H9 (cell line): ENCODE measurements at regions not wholly inside any gene's neighbourhood (a gene's known extent, or its start where the extent isn't known, plus 50 kb on each side); places are given as distances from the start of the nearest gene placed in this dataset.

Experiments used
- DNase-seq: peaks from one replicate; pipeline ENCODE4 v3.0.0-alpha.2; 2017
- H2AFZ ChIP-seq: one replicate; pipeline ENCODE4 v1.6.1; 2013; ENCODE audit warnings: mild to moderate bottlenecking, low read length, control low read depth, moderate library complexity
- H2AK5ac ChIP-seq: 2 replicates; pipeline ENCODE4 v1.6.1; 2013; ENCODE audit warnings: low read length, control low read depth, mixed read lengths; ENCODE audit not compliant: insufficient read length
- H2BK120ac ChIP-seq: one replicate; pipeline ENCODE4 v1.6.1; 2013; ENCODE audit warnings: low read depth, mild to moderate bottlenecking, low read length, control low read depth, inconsistent platforms; ENCODE audit not compliant: poor library complexity, severe bottlenecking
- H2BK12ac ChIP-seq: 2 replicates; pipeline ENCODE4 v1.6.1; 2013; ENCODE audit warnings: low read length, control low read depth, mixed read lengths, low read depth; ENCODE audit not compliant: insufficient read length
- H2BK15ac ChIP-seq: 2 replicates; pipeline ENCODE4 v1.6.1; 2013; ENCODE audit warnings: low read depth, low read length, control low read depth
- H2BK20ac ChIP-seq: one replicate; pipeline ENCODE4 v1.6.1; 2013; ENCODE audit warnings: low read depth, mild to moderate bottlenecking, low read length, control low read depth, inconsistent platforms; ENCODE audit not compliant: poor library complexity, severe bottlenecking
- H2BK5ac ChIP-seq: 2 replicates; pipeline ENCODE4 v1.6.1; 2013; ENCODE audit warnings: low read length, control low read depth, mixed read lengths; ENCODE audit not compliant: insufficient read length
- H3K14ac ChIP-seq: 2 replicates; pipeline ENCODE4 v1.6.1; 2013; ENCODE audit warnings: low read length, control low read depth; ENCODE audit not compliant: insufficient read depth
- H3K18ac ChIP-seq: 2 replicates; pipeline ENCODE4 v1.6.1; 2013; ENCODE audit warnings: low read depth, mild to moderate bottlenecking, mixed read lengths, low read length, control low read depth; ENCODE audit not compliant: insufficient read length
- H3K23ac ChIP-seq: 2 replicates; pipeline ENCODE4 v1.6.1; 2013; ENCODE audit warnings: low read length, control low read depth, mixed read lengths, low read depth; ENCODE audit not compliant: insufficient read length
- H3K23me2 ChIP-seq: 2 replicates; pipeline ENCODE4 v1.6.1; 2013; ENCODE audit warnings: low read depth, mild to moderate bottlenecking, mixed read lengths, low read length, control low read depth; ENCODE audit not compliant: insufficient read length, poor library complexity, severe bottlenecking
- H3K27ac ChIP-seq: 2 replicates; pipeline ENCODE4 v1.5.1; 2013; ENCODE audit warnings: low read length, control low read depth, mixed read lengths, low read depth; ENCODE audit not compliant: insufficient read length
- H3K27me3 ChIP-seq: 2 replicates; pipeline ENCODE4 v1.6.1; 2013; ENCODE audit warnings: low read length, control low read depth, inconsistent platforms; ENCODE audit not compliant: insufficient read depth
- H3K4ac ChIP-seq: 2 replicates; pipeline ENCODE4 v1.6.1; 2013; ENCODE audit warnings: low read depth, mild to moderate bottlenecking, control low read depth, inconsistent platforms, low read length, moderate library complexity
- H3K4me1 ChIP-seq: 2 replicates; pipeline ENCODE4 v1.6.1; 2013; ENCODE audit warnings: low read length, control low read depth, inconsistent platforms; ENCODE audit not compliant: insufficient read depth
- H3K4me2 ChIP-seq: 2 replicates; pipeline ENCODE4 v1.6.1; 2013; ENCODE audit warnings: low read length, control low read depth, mixed read lengths; ENCODE audit not compliant: insufficient read length, insufficient read depth
- H3K56ac ChIP-seq: 2 replicates; pipeline ENCODE4 v1.6.1; 2013; ENCODE audit warnings: low read depth, mild to moderate bottlenecking, mixed read lengths, low read length, control low read depth; ENCODE audit not compliant: insufficient read length
- H3K79me1 ChIP-seq: 2 replicates; pipeline ENCODE4 v1.6.1; 2013; ENCODE audit warnings: low read depth, mild to moderate bottlenecking, moderate library complexity, low read length, control low read depth, inconsistent platforms; ENCODE audit not compliant: insufficient read depth, poor library complexity, severe bottlenecking
- H3K79me2 ChIP-seq: 2 replicates; pipeline ENCODE4 v1.6.1; 2013; ENCODE audit warnings: low read length, control low read depth, inconsistent platforms; ENCODE audit not compliant: insufficient read depth
- H3K9ac ChIP-seq: 2 replicates; pipeline ENCODE4 v1.6.1; 2013; ENCODE audit warnings: low read length, control low read depth, mixed read lengths; ENCODE audit not compliant: insufficient read length; ENCODE audit errors: extremely low read depth
- H3K9me3 ChIP-seq: one replicate; pipeline ENCODE4 v1.6.1; 2013; ENCODE audit warnings: low read depth, low read length, inconsistent platforms; ENCODE audit not compliant: control insufficient read depth
- H3T11ph ChIP-seq: one replicate; pipeline ENCODE4 v1.6.1; 2013; ENCODE audit warnings: mild to moderate bottlenecking, low read length, control low read depth, inconsistent platforms
- H4K20me1 ChIP-seq: one replicate; pipeline ENCODE4 v1.6.1; 2013; ENCODE audit not compliant: control insufficient read depth, insufficient read length, insufficient read depth
- H4K5ac ChIP-seq: 2 replicates; pipeline ENCODE4 v1.6.1; 2013; ENCODE audit warnings: low read depth, mild to moderate bottlenecking, mixed read lengths, low read length, control low read depth; ENCODE audit not compliant: insufficient read length
- H4K8ac ChIP-seq: replicated peaks from 2 replicates; pipeline ENCODE4 v1.6.1; 2013; ENCODE audit warnings: low read length, control low read depth, mixed read lengths, low read depth; ENCODE audit not compliant: insufficient read length
- H4K91ac ChIP-seq: 2 replicates; pipeline ENCODE4 v1.6.1; 2013; ENCODE audit warnings: low read depth, mild to moderate bottlenecking, moderate library complexity, mixed read lengths, low read length, control low read depth; ENCODE audit not compliant: insufficient read length
- H3K27ac Mint-ChIP-seq, 3 experiments: 2 replicates in 2 of 3; 3 replicates in 1 of 3; pipeline ENCODE4 v1.8.0; 2020 to 2021; ENCODE audit warnings: mixed read lengths in 3 of 3, mild to moderate bottlenecking in 1 of 3, moderate library complexity in 1 of 3
- H3K27me3 Mint-ChIP-seq: 2 replicates; pipeline ENCODE4 v1.8.0; 2021; ENCODE audit warnings: low read depth, mild to moderate bottlenecking, moderate library complexity, mixed read lengths
- H3K36me3 Mint-ChIP-seq, 3 experiments: 2 replicates in 2 of 3; 3 replicates in 1 of 3; pipeline ENCODE4 v1.8.0; 2020 to 2021; ENCODE audit warnings: low read depth in 3 of 3, mixed read lengths in 3 of 3; ENCODE audit not compliant: insufficient read depth in 1 of 3
- H3K4me1 Mint-ChIP-seq, 2 experiments: 2 replicates each; pipeline ENCODE4 v1.8.0; 2020; ENCODE audit warnings: mixed read lengths in 2 of 2
- H3K4me3 Mint-ChIP-seq, 2 experiments: 2 replicates in 1 of 2; 3 replicates in 1 of 2; pipeline ENCODE4 v1.8.0; 2020 to 2021; ENCODE audit warnings: mild to moderate bottlenecking in 2 of 2, mixed read lengths in 2 of 2, moderate library complexity in 1 of 2
- H3K9me3 Mint-ChIP-seq, 2 experiments: 2 replicates in 1 of 2; 3 replicates in 1 of 2; pipeline ENCODE4 v1.8.0; 2020; ENCODE audit warnings: mild to moderate bottlenecking in 2 of 2, mixed read lengths in 2 of 2, moderate library complexity in 1 of 2
- CTCF ChIP-seq: fragments of 200-600 bp; sonication (generic); conservative IDR thresholded peaks from 3 replicates; pipeline ENCODE4 v1.8.0; 2021; ENCODE audit warnings: antibody characterized with exemption, mild to moderate bottlenecking
- WGBS: extraction: QIAGEN DNeasy Blood & Tissue Kit; methylation state at CpG from one replicate; pipeline ENCODE4 v1.1.7; 2013; ENCODE audit warnings: missing lambda C conversion rate, low lambda C conversion rate, mixed read lengths; ENCODE audit not compliant: insufficient read length; ENCODE audit errors: extremely low coverage; 5-methylcytosine and 5-hydroxymethylcytosine counted together

- no peak overlapping the region for H3K27ac ChIP-seq
- H3K18ac ChIP-seq = no peak overlapping the region
- Mint-ChIP-seq H3K36me3 (no peaks in the 10 kb centered on the region), H3K27me3 (peaks cover 2% of the 10 kb centered on the region), H3K4me3 (no peak overlapping the region), H3K27ac (no peak overlapping the region), H3K4me1 (peaks cover 0 to 2% of the 10 kb centered on the region in 2 experiments; a peak in 1 of 4 replicates), H3K9me3 (peaks cover 0 to 6% of the 10 kb centered on the region in 2 experiments; a peak in 2 of 5 replicates)
- H3K23ac ChIP-seq = no peak overlapping the region
- no peak overlapping the region for H2AK5ac ChIP-seq
- H3K79me1 ChIP-seq = no peaks in the 10 kb centered on the region
- no peaks in the 10 kb centered on the region for H3K4me1 ChIP-seq
- no peak overlapping the region for H3K4me2 ChIP-seq
- H2BK20ac ChIP-seq = no peak overlapping the region
- no peak overlapping the region for H4K5ac ChIP-seq
- H3K27me3 ChIP-seq = no peaks in the 10 kb centered on the region
- no peak overlapping the region for H2AFZ ChIP-seq
- H3K4ac ChIP-seq = no peak overlapping the region
- no peak overlapping the region for H2BK5ac ChIP-seq
- no peak overlapping the region for H4K91ac ChIP-seq
- H3T11ph ChIP-seq = no peak overlapping the region
- peaks cover 3% of the 10 kb centered on the region for H4K20me1 ChIP-seq
- no peaks in the 10 kb centered on the region for H3K9me3 ChIP-seq
- no peak overlapping the region for H2BK12ac ChIP-seq
- no peak for DNase-seq
- no CpG with 5 or more reads among the region's 7 CpGs for WGBS
- H4K8ac ChIP-seq = no peak overlapping the region
- H3K56ac ChIP-seq = no peak overlapping the region
- no peak overlapping the region for H2BK120ac ChIP-seq
- H3K9ac ChIP-seq = no peak overlapping the region
- H3K79me2 ChIP-seq = no peaks in the 10 kb centered on the region
- no peak overlapping the region for H2BK15ac ChIP-seq
- no peak overlapping the region for H3K14ac ChIP-seq
- no peaks in the 10 kb centered on the region for H3K23me2 ChIP-seq
- TF ChIP-seq CTCF = no peak
Measured at GRCh38 chr2:236706288-236706687, 136.7 kb downstream of the ACKR3 start.
